ENCODE measurements at regions not wholly inside any gene's neighbourhood (a gene's known extent, or its start where the extent isn't known, plus 50 kb on each side); places are given as distances from the start of the nearest gene placed in this dataset.
A peak's percentile ranks its signal among the peaks of the same experiment; 100 is the strongest.

- Histone ChIP-seq H3K27me3 (no peaks in the 10 kb centered on the region), H3K4me1 (no peaks in the 10 kb centered on the region), H3K9me3 (no peaks in the 10 kb centered on the region), H3K27ac (peak overlapping the region in 1 of 4 donors; percentile 26), H3K4me3 (no peak overlapping the region), H3K36me3 (no peaks in the 10 kb centered on the region)
- 71 to 85% methylated on average over 12 of the region's 12 CpGs for WGBS, 2 donors
- TF ChIP-seq EP300 (IDR thresholded peaks at IDR 0.05) (no peak), POLR2A (IDR thresholded peaks at IDR 0.05) (no peak), POLR2AphosphoS5 (IDR thresholded peaks at IDR 0.05) (no peak), CTCF (IDR thresholded peaks at IDR 0.05) (no peak)
- intact Hi-C loops (cut with DNase I): no loop called here
- DNase-seq: no peak
These were observed 236.9 kb upstream of the JAG1 start for GRCh38 chr20:10910535-10911178.

DNA sequence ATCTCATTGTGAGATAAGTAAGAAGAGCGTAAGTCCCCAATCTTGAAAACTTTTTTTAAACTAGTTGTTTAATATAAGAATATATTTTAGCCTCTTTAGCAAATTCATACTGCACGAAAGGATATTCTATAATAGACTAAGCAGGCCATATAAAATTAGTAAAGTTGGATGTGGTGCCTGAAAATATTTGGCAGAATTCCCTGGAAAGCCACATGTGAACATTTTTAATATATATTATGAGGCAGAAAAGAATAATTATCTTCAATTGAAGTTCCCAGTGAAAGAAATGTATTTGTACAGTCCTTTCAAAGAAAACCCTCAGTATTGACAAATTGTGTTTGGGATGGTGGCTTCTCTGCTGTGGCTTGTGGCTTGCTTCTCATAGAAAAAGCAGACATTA is 237.5 kb upstream of the JAG1 start:
- Histone ChIP-seq H3K4me3 (no peak overlapping the region), H3K36me3 (no peaks in the 10 kb centered on the region), H3K27me3 (no peaks in the 10 kb centered on the region), H3K9me3 (no peaks in the 10 kb centered on the region), H3K4me1 (no peaks in the 10 kb centered on the region), H3K27ac (peak overlapping the region in 1 of 4 donors; percentile 23)
- no peak for TF ChIP-seq POLR2AphosphoS5 (IDR thresholded peaks at IDR 0.05)
- TF ChIP-seq POLR2A (IDR thresholded peaks at IDR 0.05): no peak
- no peak for TF ChIP-seq EP300 (IDR thresholded peaks at IDR 0.05)
- no peak for TF ChIP-seq CTCF (IDR thresholded peaks at IDR 0.05)
- intact Hi-C loops (cut with DNase I): no loop called here
- WGBS, 2 donors: 88 to 92% methylated on average over 2 of the region's 2 CpGs
- no peak for DNase-seq

DNA sequence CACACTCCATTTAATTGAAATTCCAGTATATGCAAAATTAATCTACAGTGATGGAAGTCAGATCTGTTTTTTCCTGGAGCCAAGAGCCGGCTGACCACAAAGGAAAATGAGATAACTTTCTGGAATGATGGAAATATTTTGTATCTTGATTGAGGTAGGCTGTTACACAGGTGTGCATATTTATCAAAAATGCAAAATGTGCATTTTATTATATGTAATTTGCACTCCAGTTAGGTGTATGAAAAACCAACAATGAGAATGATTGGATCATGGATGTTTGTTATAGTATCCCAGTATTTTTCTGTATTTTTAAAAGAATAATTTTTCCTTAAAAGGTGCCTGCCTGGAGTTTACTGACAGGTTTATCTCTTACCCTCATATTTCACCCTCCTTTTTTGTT is 242.0 kb upstream of the JAG1 start:
- Histone ChIP-seq H3K27ac (no peak overlapping the region), H3K36me3 (no peaks in the 10 kb centered on the region), H3K4me1 (peaks cover 0 to 3% (median 0%) of the 10 kb centered on the region in 4 donors), H3K27me3 (no peaks in the 10 kb centered on the region), H3K4me3 (no peak overlapping the region), H3K9me3 (no peaks in the 10 kb centered on the region)
- intact Hi-C loops (cut with DNase I): no loop called here
- TF ChIP-seq POLR2A (IDR thresholded peaks at IDR 0.05): no peak
- no peak for TF ChIP-seq EP300 (IDR thresholded peaks at IDR 0.05)
- TF ChIP-seq CTCF (IDR thresholded peaks at IDR 0.05): no peak
- no peak for TF ChIP-seq POLR2AphosphoS5 (IDR thresholded peaks at IDR 0.05)
- no peak for DNase-seq
- WGBS, 2 donors: 75 to 82% methylated on average over 1 of the region's 1 CpG

- intact Hi-C loops (cut with DNase I): no loop called here
- Histone ChIP-seq H3K4me1 (peaks cover 0 to 3% (median 0%) of the 10 kb centered on the region in 4 donors), H3K27me3 (no peaks in the 10 kb centered on the region), H3K9me3 (no peaks in the 10 kb centered on the region), H3K36me3 (no peaks in the 10 kb centered on the region), H3K27ac (no peak overlapping the region), H3K4me3 (no peak overlapping the region)
- no peak for TF ChIP-seq POLR2A (IDR thresholded peaks at IDR 0.05)
- no peak for TF ChIP-seq EP300 (IDR thresholded peaks at IDR 0.05)
- TF ChIP-seq POLR2AphosphoS5 (IDR thresholded peaks at IDR 0.05): no peak
- TF ChIP-seq CTCF (IDR thresholded peaks at IDR 0.05): no peak
- no peak for DNase-seq
- WGBS, 2 donors: 96% methylated on average over 1 of the region's 1 CpG
These were observed 242.5 kb upstream of the JAG1 start for GRCh38 chr20:10916312-10916711.

- TF ChIP-seq POLR2AphosphoS5 (IDR thresholded peaks at IDR 0.05) (no peak), POLR2A (IDR thresholded peaks at IDR 0.05) (no peak), CTCF (IDR thresholded peaks at IDR 0.05) (no peak), EP300 (IDR thresholded peaks at IDR 0.05) (no peak)
- Histone ChIP-seq H3K9me3 (no peaks in the 10 kb centered on the region), H3K27ac (no peak overlapping the region), H3K4me3 (no peak overlapping the region), H3K36me3 (no peaks in the 10 kb centered on the region), H3K4me1 (peaks cover 0 to 6% (median 1%) of the 10 kb centered on the region in 4 donors), H3K27me3 (no peaks in the 10 kb centered on the region)
- no peak for DNase-seq
- 83 to 93% methylated on average over 5 of the region's 5 CpGs for WGBS, 2 donors
- intact Hi-C loops (cut with DNase I): no loop called here
These were observed 244.0 kb upstream of the JAG1 start for GRCh38 chr20:10917826-10918225.

All from sigmoid colon (tissue), 6 donors.